GM21786 (cell line): ENCODE measurements at regions not wholly inside any gene's neighbourhood (a gene's known extent, or its start where the extent isn't known, plus 50 kb on each side); places are given as distances from the start of the nearest gene placed in this dataset.

Source experiments
- ATAC-seq: cut with Tn5 transposase; IDR thresholded peaks from one replicate; pipeline ENCODE4 v1.9.1; 2021; ENCODE audit not compliant: unreplicated experiment

DNA sequence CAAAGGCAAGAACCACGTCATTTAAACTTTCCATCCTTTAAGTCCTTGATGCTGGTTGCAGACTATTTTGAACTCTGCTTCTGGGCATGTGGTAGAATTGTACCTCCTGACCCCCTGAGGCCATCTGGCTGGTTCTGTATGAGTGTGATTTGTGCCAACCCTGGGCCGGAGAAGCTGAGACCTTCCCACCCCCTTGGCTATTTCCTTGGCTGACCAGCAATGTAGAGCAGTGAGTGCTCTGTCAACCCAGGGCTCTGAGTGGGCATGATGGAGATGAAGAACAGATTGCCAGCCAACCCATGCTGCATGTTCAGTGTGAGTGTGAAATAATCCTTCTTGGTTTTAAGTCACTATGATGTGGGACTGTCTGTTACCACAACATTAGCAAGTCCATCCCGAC is 82.1 kb upstream of the RASGRP1 start:
- no peak for ATAC-seq

DNA sequence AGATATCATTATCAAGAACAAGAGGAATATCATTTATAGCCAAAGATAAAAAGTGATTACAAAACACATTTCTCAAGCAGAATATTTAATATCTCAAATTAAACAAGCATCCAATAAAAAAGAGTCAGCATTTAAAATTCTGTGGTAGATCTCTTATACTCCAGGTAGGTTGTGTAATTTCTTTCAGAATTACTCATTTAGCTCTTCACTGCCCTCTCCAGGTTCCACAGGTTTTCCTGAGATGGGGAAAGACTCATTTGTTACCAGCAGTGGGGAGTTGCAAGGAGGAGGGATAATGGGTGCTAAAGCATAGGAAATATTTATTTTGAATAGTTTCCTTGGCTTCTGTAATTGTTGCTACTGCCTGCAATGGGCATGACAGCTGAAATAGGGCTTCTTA is 83.1 kb upstream of the RASGRP1 start:
- no peak for ATAC-seq

DNA sequence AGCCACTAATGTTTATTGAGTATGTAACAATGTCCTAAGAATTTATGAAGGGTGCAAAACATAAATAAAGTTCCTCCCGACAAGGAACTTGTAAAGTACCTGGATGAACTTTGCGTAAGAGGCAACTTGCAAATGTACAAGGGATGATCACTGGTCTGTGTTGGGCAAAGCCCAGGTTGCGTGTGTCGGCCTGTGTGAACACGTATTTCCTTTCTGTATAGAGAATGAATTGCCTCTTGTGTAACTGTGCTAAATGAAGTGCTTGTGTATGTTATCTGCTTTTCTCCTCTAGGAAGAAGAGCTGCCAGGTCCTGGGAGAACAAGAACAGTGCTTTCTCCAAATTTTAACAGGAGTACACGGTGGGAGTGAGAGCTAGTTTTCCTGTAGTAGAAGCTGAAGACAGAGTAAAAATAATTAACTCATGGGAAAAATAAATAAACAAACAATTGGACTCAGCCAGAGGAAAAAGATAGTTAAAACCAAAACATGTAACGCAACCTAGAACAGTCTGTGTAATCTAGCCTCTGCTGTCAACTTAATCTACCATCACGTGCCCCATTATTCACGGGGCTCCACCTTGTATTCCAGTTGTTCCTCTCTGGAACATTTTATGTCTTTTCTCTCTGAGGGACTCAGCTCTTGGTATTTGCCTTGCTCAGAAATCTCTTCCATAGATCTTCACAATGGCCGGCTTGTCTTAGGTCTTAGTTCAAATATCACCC is 83.7 kb upstream of the RASGRP1 start:
- no peak for ATAC-seq

DNA sequence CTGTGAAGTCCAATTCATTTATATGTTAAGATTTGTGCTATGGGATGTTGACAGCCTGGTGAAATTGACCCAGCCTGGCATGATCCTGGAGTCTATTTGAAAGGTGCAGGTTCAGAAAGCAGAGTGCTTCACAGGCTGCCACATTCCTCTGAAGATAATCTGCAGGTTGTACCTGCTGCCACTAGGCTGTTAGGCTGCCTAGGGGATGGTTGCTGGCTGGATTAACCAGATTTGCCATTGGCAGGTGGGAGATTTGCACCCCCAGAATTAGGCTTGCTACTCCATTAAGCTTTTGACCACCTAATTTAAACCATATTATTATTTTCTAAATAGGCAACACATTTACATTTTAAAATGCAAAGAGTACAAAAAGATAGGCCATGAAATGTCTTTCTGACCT is 85.8 kb upstream of the RASGRP1 start:
- ATAC-seq, result no peak

DNA sequence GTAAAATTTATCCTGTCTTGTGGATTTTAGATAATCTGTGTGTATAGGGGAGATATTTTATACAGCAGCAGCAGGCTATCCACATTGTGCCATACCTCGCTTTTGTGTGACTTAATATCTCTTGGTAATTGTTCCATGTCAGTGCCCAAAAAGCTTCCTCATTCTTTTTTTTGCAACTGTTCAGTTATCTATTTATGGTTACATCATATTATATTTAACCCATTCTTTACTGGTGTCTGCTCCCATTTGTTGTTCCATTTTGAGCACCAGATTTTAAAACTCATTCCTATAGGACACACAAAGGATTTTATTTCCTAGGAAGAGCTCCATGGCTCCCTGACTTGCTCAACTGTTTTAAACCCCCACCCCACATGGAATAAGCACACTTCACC is 86.3 kb upstream of the RASGRP1 start:
- no peak for ATAC-seq

DNA sequence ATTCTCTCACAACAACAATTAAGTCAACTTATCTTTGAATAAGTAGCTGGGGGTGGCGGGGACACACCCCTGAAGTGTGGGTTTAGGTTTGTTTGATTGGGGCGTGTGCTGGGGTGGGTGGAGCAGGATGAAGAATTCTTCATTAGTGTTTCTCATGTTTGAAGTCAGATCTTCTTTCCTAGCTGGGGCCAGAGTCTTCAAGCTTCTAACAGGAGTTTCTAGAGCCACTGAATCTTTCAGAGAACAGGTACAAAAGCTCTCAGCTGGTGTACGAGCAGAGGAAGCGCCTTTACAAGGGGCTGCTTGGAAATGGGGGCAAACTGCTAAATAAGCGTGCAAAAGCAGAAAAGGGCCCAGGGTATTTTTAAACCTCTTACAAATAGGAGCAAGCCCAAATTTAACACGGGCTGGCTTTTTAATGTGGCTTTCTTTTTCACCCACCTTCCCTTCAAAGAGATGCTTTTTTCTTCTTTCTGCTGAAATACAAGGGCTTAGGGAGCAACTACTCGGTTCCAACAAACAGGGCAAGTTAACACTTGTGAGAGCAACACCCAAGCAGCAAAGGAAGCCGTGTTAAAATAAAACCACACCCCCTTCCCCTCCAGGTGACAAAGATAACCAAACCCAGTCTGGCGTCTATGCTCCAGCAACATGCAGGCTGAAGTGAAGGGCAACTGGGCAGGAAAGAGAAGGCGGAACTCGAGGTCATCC is 86.9 kb upstream of the RASGRP1 start:
- ATAC-seq, result peak; percentile 41

DNA sequence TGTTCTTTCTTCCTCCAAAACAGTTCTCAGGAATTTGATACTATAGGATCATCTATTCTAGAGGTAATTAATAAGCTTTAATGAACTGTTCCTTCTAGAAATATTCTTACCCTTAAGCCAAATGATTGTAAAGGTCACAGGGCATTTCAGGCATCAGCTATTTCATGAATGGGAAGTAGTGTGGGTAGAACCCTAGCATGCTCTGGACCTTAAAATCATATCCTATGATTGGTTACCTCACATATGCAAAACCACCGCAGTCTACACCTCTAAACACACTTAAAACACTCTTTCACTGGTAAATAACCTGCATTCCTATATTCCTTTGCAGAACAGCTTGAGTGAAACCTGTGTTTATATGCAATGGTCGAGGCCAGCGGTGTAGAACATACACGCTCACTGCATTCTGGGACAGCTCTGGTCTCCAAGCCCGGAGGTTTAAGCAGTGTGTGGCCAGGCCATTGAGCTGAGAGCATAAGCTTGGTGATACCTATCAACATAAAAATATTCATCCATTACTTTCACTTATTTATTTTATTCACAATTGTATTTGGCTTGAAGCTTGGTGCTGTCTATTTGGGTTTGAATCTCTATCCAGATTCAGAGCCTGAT is 87.7 kb upstream of the RASGRP1 start:
- ATAC-seq, result peak; percentile 3

DNA sequence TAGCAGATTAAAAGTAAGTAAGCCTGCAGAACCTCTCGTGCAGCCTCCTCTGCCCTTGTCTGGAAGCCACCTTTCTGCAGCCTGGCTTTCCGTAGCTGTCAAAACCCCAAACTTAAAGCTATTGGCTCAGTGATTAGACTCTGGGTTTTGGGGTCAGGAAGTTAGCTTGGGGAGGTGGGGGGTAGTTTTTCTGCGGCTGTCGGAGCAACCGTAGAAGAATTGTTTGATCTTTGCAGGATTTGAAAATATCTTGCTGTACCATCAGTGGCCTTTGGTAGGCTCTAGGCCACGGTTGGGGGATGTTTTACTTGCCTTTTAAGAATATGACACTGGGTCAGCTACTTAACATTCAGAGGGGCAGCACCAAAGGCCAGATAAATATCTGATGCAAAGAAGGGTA is 88.4 kb upstream of the RASGRP1 start:
- ATAC-seq, result no peak

DNA sequence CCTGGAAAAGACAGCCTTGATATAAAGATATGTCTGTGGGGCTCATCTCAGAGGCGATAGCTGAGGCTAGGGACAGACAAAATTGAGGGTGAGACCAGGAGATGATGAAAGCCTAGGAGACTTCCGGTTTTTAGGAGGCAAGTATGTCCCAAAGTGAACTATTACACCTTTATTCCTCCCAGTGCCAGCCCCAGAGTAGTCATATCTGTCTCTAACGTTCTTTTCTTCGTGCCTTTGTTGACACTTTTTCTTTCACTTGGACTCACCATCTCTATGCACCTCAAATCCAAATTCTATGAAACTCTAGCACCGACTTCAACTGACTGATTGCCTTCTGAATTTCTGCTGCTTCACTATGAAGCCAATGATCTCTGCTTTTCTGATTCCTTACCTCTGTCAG is 93.8 kb upstream of the RASGRP1 start:
- no peak for ATAC-seq

DNA sequence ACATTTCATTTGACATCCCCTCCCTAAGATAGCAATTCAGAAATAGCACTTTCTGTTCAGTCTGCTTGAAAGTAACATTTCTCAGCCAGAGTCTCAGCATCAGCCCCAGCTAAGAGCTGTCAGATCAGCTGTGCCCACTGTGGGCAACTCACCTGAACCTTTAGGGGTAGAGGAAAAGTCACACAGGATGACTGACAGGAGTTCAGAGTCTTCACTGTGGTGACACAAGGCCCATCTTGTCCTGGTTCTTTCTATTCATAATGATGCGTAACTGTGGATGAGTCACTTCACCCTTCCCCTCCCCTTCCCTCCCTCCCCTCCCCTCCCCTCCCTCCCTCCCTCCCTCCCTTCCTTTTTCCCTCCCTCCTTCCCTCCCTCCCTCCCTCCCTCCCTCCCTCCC is 96.1 kb upstream of the RASGRP1 start:
- no peak for ATAC-seq

DNA sequence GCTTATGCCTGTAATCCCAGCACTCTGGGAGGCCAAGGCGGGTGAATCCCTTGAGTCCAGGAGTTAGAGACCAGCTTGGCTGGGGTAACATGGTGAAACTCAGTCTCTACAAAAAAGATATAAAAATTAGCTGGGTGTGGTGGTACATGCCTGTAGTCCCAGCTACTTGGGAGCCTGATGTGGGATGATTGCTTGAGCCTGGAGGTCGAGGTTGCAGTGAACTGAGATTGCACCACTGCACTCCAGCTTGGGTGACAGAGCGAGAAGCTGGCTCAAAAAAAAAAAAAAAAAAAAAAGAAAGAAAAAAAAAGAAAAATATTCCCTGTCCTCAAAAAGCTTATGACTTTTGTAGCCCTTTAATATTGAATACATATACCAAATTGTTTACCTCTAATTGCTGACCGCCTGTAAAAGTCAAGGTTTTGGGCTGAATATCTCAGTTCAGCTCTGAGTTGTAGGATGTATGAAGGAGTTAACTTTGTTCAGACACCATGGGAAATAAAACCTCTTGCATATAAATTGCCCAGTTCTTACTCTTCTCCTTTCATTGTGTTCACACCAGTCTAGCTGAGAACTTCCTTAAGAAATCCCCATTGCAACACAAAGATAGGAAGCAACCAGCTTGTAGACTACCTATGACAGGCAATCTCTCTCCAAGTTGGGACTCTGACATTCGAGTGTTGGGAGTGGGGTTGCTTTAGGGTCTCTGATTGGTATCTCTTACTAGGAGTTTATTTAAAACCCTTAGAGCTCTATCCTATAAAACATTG is 97.6 kb upstream of the RASGRP1 start:
- no peak for ATAC-seq

DNA sequence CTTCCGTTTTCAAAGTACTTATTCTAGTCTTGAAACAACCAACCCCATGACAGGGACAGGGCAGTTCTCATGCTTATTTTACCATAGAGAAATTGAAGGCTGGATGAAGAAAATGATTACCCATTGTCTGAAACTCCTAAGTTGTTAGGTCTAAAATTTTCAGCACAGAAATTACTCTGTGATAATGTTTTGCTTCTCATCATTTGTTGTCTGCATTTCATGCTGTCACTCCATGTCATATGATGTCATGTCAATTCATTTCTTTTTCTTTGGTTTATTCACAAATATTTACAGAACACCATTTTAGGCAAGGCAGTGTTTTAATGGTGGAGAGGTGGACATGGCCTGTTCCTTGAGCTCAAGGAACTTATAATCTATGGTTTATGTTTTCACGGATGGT is 98.2 kb upstream of the RASGRP1 start:
- no peak for ATAC-seq

DNA sequence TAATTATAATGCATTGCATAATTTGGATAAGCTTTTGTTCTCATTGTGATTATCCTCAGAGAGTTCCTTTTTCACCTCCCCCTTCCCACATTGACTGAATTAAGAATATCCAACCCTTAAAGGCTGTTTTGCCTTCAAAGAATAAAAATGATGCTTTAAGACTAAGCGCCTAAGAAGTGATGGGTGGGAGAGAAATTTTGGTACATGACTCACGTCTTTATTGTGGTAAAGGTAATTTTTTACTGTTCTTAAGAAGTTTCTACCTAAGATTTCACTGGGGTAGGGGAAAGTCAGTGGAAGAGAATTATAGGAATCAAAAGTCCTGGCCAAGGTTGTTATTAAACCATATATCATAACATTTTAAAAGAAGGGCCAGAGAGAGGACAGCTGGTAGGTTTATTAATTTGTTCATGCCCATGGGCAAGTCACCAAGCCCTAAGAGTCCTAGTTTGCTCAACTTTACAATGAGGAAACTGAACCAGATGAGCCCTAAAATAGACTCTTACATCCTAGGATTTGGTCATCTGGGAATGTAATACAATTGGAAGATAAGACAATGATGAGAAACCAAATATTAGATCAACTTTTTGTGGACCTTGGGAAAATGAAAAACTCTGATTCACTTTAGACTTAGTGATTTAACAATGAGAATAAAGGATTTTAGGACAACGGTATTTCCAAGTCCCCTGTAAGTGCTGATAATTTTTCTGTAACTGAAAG is 101.1 kb upstream of the RASGRP1 start:
- no peak for ATAC-seq

DNA sequence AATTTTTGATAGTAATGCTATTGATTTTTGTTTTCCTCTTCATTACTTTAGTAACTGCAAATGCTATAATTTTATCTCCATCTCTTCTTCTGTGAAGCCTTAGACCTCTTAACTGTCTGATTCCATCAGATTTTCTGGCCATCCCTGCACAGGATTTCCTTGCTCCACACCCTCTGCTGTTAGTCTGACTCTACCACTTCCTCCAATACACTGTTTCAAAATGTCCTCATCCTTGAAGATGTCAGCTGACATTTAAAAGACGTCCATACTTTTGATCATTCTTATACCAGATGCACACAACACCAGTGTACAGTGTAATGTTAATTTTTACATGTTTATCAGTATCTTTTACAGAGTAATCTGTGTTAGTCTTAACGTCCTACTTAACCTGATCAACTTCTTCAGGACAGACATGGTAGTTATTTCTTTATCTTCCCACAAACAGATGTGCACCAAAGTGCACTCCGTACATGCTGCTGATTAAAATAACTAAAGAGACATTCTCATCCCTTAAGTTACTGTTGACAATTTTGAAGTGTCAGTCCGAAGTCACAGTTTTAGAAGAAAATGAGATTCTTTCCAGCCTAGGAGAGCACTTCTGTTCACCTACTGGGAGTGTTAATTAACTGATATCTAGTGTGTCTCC is 102.4 kb upstream of the RASGRP1 start:
- no peak for ATAC-seq

DNA sequence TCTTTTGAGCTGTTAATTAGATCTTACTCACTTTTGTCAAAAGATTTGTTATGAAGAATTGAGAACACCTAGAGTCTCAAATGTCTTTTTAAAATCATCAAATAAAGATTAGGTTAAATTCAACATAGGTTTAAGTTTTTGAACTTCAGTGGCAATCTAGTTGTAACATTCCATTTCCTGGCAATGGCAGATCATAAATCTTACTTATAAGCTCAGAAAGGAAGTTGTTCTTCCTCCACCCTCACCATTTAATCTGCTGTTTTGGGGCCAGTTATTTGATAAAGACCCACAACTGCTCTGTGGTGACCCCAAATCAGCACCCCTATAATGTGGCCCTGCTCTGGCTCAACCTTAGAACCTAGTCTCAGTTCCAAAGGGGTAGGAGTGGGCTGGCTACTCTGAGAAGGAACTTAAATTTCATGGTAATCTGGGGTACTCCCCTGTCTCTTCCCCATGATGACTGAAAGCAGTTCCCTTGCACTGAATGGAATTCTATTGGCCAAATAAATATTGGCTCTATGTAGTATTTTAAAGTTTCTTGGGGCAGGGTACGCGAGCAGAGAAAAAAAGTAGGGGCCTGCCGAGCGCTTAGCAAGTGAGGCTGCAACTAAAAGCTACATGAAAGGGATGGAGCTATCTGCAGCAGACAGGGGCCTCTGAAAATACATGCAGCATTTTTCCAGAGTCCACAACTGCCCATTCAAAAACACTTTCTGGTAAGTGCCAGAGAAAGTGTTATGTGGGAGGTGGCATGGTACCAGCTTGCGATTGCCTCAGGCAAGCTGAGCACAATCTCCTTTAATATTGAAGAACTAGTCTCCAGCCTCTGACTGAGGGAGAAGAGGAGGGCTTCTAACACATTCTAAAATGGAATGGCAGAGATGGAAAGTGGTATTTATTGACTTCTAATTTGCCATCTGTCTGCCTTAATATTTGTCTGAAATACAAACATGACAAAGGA is 103.6 kb upstream of the RASGRP1 start:
- ATAC-seq, result no peak

DNA sequence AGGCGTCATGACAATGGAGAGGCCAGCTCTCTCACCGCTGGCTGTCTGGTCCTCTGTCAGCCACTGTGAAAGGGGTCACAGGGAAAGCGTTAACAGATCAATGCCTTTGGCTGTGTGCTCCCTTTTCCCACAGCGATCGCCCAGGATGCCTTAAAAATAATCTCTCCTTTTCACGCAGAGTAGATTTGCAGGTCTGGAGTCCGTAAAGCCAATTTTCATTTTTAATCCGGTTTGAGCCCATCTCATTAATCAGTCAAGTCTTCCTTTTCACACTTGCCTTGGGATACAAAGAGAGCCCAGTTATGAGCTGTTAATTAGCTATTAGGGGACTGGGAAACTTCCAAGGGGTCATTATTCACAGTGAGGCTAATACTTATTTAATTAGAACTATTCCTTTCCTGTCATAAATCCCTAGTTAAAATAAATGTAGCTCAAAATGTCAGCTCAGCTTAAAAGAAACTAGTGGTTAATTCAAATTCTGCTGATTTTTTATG is 104.3 kb upstream of the RASGRP1 start:
- no peak for ATAC-seq

DNA sequence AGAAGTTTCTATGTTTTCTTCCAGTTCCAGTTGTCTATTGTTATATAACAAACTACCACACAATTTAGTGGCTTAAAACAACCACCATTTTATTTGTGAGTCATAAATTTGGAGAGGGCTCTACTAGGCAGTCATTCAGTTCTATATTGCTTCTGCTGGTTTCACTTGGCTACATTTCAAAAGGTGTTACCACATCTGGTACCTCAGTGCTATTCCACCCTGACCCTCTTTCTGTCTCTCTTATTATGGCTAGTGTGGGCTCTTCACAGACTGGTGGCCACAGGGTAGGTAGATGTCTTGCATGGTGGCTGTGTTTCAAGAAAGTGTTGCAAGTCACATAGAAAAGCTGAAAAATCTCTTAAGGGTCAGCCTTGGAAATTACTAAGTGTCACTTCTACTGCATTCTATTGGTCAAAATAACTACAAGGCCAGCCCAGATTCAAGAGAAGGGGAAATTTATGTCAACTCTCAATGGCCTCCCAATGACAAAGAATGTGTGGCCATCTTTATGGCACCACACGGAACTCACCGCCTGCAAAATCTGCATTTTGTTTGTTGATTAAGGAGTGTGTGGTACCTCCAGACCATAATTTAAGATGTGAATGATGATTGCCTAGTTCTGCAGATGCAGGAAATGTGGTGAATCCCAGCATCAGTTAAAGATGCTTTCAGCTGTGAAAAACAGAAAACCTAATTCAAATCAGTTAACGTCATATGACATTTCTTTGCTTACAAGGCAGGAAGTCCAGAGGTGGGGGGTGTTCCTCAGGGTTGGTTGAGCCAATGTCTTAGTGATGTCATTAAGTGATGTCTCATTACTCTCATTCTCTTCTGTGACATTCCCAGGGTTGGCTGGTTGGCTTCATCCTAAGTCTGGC is 105.8 kb upstream of the RASGRP1 start:
- peak; percentile 33 for ATAC-seq

DNA sequence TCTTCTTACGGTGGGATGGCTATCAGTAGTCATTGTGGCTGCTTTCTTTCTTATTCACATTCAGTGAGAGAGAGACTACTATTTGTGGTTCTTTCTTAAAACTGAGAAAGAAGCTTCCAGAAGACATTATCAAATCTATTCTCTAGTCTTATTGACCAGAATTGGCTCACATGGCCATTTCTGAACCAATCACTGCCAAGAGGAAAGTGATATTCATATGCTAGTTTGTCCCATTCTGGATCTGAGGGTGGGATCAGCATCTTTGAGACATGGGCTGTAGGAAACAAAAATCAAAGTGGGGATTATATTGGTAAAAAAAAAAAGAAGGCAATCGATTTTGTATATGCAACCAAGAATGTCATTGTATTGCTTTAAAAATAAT is 106.4 kb upstream of the RASGRP1 start:
- no peak for ATAC-seq
